Inflammatory macrophage (primary cell): ENCODE measurements at regions not wholly inside any gene's neighbourhood (a gene's known extent, or its start where the extent isn't known, plus 50 kb on each side); places are given as distances from the start of the nearest gene placed in this dataset.
"Not testable (repeated sequence)": the region's sequence is repeated elsewhere in the genome, so short reads cannot be mapped to it uniquely, and the experiment has no call there.

Source experiments
- DNase-seq, 2 donors: peaks; one replicate each; pipeline ENCODE4 v3.0.0-alpha.2; 2020 to 2022

DNA sequence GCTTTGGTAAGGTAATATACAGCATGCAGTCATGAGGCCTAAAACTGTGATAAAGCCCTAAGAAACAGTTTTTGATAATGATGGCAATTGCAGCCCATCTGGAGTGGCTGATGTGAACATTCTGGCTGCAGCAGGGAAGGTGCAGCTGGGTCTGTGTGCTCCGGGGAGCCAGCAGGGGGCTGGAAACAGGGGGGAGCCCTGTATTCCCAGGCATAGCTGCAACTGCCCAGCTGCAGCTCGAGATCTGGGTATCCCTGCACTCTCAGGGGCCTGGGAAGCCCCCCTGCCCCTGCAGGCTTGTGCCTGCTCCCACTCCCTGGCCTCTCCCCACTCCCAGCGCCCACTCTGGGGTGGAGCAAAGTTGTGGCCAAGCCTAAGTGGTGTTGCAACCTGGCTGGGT lies 95.6 kb downstream of the RRAGB start:
- DNase-seq: no peak

GRCh38 chrX:55815546-55815945 lies 98.0 kb downstream of the RRAGB start:
- no peak for DNase-seq

DNA sequence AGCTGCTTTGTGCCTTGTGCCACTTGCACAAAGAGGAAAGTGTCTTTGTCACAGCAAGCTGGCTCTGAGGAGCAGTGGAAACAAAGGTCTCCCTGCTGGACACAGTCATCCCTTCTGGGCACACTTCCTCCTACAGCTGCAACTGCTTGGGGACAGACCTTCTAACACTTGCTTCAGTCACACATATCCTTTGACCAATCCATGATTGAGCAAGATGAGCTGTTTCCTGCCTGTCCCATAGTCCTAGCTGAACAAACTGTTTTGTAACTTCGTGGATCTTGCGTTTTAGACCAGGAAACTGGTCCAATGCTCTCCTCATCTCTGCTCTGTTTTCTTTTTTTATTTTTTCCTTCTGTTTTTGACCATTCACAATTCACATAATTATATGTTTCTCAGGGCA lies 98.5 kb downstream of the RRAGB start:
- no peak for DNase-seq

GRCh38 chrX:55818673-55819375 lies 101.3 kb downstream of the RRAGB start:
- no peak for DNase-seq

DNA sequence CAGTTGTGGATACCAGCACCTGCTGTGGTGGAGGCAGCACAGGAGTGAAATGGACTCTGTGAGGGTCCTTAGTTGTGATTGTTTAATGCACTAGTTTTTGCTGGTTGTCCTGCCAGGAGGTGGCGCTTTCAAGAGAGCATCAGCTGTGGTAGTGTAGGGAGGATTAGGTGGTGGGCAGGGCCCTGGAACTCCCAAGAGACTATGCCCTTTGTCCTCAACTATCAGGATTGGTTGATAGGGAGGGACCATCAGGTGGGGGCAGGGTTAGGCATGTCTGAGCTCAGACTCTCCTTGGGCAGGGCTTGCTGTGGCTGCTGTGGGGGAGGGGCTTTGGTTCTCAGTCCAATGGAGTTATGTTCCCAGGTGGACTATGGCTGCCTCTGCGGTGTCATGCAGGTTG lies 121.9 kb downstream of the RRAGB start:
- DNase-seq: no peak

DNA sequence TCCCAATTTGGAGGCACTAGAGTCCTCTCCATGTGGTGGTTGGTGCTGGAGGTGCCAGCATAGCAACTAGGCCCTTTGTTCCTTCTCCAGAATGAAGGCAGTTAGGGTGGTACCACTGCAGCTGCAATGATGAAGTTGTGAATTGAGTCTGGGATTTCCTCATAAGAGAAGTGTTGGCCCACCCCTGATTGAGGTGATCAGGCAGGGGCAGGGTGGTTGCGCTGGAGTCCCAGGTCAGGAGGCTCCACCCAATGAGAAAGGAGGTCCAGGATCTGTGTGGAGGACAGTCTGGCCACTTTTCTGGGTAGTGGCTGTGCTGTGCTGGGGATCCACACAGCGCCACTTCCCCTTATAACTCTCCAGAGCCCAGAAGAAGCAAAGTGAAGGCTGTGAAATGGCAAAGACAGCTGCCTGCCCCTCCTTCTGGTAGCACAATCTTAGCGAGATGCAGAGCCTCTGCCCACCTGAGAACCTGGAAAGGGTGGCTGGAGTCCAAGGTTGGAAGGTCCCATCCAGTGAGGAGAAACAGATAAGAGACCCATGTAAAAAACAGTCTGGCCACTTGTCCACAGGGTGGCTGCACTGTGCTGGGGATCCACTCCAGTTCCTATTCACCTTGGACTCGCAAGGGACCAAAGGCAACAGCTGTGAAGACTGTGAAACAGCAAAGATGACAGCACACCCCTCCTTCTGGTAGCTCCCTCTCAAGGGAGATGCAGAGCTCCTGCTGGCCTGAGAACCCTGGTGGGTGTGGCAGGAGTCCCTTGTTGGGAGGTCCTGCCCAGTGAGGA lies 124.6 kb downstream of the RRAGB start:
- DNase-seq: no peak

GRCh38 chrX:55866779-55867178 lies 149.2 kb downstream of the RRAGB start:
- DNase-seq: not testable (repeated sequence)

- no peak for DNase-seq
These were observed 149.7 kb downstream of the RRAGB start for GRCh38 chrX:55867181-55867651.

DNA sequence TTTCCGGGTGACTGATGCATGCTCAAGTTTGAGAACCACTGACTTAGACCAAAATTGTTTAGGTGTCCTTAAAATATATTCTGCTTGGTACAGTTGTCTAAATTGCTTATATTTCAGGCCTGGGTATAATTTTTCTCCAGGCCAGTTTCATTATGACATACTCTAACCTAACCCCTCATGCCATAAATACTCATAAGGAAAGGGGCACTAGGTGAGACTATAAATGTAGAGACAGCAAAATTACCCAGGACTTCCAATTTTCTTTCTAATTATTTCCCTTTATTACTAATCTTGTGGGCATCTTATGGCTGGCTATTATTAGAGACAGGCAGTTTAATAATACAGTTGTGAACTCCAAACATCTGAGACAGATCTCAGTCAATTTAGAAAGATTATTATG lies 150.2 kb downstream of the RRAGB start:
- DNase-seq: no peak

DNA sequence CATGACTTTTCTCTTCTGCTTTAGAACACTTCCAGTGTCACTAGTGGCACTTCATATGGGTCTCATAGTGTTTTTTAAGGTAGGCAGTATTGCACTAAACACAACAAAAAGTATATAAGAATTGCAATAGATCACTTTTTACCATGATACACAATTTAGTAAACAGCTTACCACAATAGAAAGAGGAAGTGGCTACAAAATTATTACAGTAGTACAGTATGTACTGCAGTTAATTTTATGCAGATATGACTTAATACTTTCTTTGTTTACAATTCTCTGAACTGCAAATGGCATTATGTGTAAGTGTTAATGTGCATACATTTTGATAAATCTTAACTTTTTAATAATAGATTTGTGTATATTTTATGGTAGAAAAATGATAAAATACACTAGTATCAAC lies 157.3 kb downstream of the RRAGB start:
- no peak for DNase-seq

- DNase-seq: not testable (repeated sequence)
These were observed 166.0 kb downstream of the RRAGB start for GRCh38 chrX:55883541-55883940.

GRCh38 chrX:55907968-55908607 lies 190.5 kb downstream of the RRAGB start:
- peak; percentile 47 for DNase-seq

GRCh38 chrX:55908661-55909212 lies 191.2 kb downstream of the RRAGB start:
- DNase-seq: peak; percentile 1 to 13

- DNase-seq: no peak
These were observed 202.0 kb downstream of the RRAGB start for GRCh38 chrX:55919367-55920221.

GRCh38 chrX:55924574-55924973 lies 207.0 kb downstream of the RRAGB start:
- DNase-seq: no peak

DNA sequence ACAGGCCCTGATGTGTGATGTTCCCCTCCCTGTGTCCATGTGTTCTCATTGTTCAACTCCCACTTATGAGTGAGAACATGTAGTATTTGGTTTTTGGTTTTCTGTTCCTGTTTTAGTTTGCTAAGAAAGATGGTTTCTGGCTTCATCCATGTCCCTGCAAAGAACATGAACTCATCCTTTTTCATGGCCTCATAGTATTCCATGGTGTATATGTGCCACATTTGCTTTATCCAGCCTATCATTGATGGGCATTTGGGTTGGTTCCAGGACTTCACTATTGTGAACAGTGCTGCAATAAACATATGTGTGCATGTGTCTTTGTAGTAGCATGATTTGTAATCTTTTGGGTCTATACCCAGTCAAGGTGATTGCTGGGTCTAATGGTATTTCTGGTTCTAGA lies 211.0 kb downstream of the RRAGB start:
- not testable (repeated sequence) for DNase-seq
